ENCODE measurements at regions not wholly inside any gene's neighbourhood (a gene's known extent, or its start where the extent isn't known, plus 50 kb on each side); places are given as distances from the start of the nearest gene placed in this dataset.

DNA sequence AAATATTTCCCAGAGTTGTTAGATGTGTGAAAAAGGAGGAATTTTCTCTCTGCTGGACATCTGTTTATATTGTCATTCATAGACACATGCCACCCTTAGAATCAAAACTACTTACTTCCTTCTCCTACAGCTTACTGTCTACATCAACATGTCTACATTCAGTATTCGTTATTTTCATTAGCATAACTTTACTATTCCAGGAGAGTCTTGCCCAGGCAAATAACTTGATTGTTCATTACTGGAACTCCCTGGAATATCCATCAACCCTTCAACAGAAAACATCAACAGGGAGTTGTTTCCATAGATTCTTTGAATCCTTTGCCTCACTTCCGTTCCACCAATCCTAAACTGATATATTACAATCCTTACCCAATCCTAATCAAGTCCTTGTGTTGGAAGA is 457.5 kb upstream of the ZNF608 start:
- no peak for DNase-seq (ENCODE audit: low spot score)

DNA sequence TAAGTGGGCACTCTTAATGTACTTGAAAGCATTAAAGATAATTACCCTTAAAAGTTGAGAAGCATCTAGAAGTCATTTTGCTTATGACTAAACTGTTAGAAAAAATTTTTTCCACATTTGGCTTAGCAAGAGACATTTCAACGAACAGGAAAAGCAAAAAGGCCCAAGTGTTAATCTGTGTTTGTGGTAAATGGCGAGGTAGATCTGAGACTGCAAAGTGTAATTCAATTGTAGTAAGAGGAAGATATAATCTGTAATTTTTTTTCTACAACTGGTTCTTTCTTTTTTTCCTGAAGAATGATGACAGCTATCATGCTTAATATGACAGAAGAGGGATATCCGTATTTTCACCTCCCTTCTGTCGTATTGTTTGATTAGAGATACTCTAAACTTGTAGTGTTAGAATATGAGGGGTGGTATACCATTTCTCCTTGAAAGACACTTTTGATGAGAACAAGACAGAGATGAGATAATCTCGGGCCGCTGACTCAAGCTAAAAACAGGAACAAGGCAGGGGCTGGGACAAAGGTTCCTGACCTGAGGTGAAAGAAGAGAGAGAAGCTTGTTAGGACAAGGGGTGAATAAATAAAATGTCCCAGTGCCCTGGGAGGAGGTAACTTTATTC is 459.3 kb upstream of the ZNF608 start:
- DNase-seq (ENCODE audit: low spot score) = no peak

DNA sequence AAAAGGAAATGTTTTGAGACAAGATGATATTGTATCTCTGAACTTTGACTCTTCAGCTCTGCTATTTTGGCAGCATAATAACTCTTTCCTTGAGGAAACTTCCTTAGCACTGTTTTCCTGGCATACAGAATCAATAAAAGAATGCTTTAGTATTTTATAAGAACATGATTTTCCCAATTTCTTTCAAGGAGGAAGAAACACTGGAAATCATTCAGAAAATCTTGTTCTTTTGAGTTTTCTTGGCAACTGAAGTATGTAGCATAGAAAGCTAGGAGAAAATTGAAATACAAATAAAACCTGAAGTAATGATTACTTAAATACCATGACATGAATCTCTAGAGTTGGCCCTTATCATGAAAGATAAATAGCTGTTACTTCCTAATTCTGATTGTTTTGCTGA is 461.4 kb upstream of the ZNF608 start:
- no peak for DNase-seq (ENCODE audit: low spot score)

DNA sequence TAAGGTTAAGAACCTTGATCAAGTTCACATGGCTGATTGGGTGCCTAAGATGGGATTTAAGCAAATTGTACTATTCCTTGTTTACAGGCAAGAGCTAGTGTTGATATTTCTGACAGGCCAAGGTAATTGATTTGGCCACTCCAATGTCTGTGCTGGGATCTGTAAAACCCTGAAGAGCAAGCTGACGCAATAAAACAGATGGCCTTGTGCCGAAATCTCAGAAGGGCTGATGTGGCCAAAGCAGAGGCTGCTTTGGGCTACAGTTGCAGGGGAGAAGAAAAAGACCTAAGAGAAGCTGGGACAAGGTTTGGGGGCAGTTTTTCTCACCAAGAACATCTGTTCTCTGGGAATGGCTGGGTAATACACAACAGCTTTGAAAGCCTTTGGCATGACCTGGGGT is 463.2 kb upstream of the ZNF608 start:
- no peak for DNase-seq (ENCODE audit: low spot score)

DNA sequence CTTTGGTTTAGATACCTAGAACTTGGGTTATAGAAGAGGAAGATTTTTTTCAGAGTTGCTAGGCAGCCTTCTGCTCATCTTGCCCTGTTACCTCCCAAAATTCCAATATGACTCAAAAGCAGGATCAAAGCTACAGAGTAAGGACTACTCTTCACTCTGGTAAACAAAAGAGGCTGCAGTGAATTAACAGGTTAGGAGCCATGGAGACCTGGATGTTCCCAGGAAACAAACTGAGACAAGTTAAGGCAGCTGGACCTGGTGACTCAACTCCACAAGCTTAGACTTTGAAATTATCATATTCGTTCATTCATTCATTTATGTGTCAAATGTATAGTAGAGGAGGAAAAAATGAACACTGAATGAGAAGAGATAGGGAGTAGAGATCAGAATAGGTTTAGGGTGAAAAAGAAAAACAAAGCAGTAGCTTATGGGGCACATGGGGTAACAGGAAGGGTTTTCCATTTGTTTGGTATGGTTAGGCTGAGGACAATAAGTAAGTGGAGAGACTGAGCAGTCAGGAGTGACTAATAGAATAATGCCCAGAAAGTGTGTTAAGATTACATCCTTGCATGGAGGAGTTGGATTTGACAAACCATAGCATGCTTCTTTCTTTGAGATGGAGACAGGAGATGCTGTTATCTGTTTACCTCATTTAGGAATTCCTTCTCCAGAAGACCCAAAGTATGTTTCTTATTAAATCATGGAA is 464.0 kb upstream of the ZNF608 start:
- DNase-seq (ENCODE audit: low spot score) = no peak

DNA sequence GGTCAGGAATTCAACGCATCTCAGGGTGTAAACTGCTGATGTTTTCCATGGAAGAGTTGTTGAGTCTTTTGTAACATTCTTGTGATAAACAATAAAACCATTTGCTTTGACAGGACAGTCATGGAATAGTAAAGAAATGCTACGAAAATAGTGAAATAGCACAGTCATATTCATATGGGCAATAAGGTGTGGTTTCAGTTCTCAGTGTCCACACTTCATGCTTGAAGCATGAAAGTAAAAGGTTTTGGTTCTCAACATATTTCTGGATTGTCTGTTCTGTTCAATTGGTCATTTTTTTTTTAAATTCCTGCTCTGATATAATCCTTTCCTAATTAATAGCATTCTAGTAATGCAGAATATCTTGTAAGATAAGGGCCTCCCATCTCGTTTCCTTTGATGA is 467.6 kb upstream of the ZNF608 start:
- DNase-seq (ENCODE audit: low spot score) = no peak

DNA sequence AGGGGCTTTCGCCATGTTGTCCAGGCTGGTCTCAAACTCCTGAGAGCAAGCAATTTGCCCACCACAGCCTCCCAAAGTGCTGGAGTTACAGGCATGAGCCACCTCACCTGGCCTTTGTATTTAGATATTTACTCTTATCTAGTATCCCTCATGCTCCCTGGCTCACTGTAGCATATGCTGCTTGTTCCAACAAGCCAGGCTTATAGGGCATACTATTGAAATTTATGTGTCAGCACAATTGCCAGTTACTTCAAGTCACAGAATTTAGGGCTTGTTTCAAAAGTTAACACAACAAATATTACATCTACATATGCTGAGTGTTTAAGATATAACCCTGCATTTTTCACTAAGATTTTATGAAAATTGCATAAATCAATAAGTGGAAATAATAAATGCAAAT is 469.2 kb upstream of the ZNF608 start:
- no peak for DNase-seq (ENCODE audit: low spot score)

DNA sequence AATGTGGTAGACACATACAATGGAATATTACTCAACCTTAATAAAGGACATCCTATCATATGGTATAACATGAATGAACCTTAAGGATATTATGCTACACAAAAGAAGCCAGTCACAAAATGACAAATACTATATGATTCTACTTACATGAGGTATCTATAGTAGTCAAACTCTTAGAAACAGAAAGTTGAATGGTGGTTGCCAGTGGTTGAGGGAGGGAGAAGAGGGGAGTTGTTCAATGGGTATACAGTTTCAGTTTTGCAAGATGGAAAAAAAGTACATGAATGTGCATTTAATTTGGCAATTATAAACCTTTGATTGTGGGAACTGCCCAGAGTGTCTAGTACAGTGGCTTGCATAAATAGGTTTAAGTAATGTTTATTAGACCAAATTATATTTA is 473.3 kb upstream of the ZNF608 start:
- no peak for DNase-seq (ENCODE audit: low spot score)

DNA sequence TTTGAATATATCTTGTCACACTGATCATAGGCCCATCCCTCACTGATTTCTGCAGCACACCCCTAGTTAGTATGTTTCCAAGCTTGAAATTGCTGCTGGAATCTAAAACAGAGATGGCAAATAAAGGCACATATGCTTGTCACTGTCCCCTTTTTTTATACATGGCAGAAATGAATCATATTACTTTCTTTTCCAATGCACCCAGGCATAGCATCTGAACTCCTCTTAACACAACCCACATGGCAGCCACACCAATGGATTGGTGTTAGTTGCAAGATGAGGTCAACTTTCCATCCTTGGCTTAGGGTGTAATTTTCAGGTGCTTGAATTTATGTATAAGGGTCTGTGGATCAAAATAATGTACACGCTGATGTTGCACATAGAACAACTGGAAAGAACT is 473.8 kb upstream of the ZNF608 start:
- no peak for DNase-seq (ENCODE audit: low spot score)

DNA sequence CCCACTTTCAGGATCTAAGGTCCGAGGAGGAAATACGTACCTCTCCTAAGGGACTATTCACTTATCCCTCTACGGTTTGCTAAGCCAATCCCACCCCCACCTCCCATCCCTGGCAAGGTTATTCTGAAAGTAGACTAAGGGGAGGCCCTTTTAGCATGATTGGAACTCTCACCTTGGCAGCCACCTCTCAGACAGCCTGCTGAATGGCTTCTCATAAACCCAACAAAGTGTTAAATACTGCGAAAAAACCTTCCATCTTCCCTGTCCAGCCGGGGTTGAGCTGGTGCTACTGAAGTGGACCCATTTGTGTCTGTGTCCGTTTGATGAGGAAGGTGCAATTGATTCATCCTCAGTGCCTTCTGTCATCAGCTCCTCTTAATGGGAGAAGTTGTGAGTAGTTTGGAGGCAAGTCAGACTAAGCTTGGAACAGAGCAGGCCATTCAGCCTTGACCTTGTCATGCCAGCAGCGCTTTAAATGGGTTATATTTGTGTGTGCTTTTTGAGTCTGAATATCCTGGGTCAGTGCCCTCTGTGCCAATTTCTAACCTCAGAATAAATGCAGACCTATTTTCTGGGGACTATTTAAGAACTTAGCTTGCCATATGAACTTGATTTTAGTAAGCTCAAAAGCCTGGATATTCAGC is 476.3 kb upstream of the ZNF608 start:
- DNase-seq (ENCODE audit: low spot score) = no peak

DNA sequence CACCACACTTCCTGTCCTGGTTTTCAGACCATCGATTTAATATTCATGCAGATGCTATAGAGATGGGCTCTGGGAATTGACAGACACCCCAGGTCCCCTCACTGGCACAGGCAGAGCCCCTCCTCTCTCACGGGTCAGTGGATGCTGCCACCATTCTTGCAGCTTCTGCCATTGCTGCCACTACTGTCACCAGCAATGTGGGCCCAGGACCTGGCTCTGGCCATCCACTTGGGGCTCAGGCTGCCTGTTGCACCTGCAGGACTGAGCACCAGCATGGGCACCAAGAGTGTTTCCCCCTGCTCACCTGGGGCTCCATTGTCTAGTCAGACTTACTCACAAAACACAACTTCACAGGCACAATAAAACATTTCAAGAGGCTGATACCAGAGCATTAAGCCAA is 479.0 kb upstream of the ZNF608 start:
- DNase-seq (ENCODE audit: low spot score) = no peak

DNA sequence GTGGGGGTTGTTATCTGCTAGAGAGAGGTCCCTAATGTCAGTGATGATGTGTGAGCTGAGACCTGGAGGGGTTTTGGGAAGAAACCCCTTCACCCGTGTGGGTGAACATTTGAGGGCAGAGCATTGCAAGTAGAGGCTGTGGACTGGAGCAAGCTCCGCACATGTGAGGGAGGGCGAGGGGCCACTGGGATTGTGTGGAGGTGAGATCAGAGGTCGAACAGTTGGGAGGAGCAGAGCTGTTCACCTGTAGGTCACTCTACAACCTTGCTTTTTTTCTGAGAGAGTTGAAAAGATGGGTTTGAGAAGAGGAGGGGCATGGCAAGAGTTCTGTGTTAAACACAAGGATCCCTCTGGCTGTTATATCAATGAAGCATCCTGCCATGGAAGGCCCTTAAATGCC is 480.4 kb upstream of the ZNF608 start:
- no peak for DNase-seq (ENCODE audit: low spot score)

DNA sequence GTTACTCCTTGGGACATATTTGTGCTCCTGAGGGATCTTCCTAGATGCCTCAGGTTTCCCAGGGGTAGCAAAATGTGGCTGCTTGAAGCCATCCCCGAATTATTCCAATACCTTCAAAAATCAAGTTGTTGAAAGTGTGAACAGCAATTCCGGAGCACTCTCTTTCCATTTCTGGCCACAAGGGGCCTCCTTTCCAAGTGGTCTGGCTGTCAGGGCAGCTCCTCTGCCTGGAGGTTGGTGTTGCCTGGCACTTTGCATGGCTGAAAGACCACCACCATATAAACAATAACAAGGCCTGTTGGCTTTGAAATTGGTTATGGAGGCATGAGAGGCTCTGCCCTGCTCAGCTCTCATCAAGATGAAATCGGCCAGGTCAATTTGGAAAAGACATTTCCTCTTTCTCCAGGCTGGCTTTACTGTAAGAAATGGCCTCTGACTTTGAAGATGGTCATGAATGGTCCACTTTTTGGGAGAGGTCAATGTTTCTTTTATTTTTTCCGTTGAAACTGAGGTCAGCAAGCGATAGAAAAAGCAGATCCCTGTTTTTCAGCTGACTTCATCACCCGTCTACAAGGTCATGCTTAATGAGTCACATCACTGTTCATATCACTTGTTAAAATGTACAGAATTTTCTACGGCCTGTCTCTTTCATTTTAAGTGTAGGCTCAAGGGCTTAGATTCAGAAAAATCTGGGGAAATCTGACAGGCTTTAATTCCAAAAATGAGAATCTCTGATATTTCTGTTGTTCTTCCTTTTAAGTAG is 481.1 kb upstream of the ZNF608 start:
- peak; percentile 25 for DNase-seq (ENCODE audit: low spot score)

DNA sequence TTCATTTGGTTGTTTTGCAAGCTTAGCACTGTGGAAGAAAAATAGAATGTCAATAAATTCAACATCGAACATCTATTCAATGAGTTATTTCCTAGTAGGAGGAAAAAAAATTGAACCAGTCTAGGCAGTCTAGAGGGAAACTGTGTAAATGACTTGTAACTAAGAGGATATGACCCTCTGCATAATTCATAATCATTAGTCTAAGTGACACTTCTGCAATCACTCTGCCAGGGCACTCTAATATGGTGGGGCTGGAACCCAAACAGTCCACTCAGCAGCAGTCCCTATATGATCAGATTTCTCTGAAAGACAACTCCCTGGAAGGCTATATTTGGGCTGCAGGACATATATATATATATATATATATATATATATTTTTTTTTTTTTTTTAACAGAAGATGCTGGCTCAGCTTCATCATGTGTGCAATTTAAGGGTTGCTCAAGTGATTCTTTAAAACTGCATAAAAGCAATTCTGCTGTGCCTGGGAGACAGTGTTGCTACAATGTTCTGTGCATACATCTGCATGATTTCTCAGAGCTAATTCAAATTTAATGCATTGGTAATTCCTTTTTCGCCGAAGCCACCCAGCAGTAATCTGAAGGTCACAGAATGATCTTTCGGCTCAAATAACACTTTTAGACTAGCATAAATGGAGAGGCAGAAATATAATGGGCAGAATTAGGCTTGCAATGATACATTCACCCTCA is 482.1 kb upstream of the ZNF608 start:
- no peak for DNase-seq (ENCODE audit: low spot score)

DNA sequence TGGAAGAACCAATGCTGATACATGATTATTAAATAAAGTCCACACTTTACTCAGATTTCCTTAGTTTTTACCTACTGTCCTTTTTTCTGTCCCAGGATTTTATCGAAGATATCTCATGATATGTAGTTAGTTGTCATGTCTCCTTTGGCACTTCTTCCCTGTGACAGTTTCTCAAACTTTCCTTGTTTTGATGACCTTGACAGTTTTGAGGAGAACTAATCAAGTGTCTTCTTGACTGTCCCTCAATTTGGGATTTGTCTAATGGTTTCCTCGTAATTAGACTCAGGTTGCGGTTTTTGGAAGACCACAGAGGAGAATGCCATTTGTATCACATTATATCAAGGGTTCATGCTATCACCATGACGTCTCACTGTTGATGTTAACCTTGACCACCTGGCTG is 483.1 kb upstream of the ZNF608 start:
- no peak for DNase-seq (ENCODE audit: low spot score)

DNA sequence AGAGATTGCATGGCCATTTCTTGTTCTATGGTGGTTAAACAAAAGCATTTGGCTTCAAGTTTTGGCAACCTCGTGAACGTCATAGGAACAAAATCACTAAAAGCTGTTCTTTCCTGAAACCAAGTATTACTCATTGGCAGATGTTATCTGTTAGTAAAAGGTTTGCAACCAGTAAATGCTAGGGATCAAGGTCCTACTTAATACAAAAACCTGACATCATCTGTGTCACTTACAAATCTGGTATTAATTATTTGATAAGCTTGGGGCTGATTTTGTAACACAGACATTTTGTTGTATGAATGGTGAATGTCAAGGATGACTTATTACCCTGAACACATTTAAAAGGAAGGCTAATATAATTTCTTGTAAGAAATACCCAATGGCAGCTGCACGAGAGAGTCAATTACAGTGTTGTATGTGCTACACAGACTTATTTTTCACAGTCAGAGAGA is 486.4 kb upstream of the ZNF608 start:
- no peak for DNase-seq (ENCODE audit: low spot score)

DNA sequence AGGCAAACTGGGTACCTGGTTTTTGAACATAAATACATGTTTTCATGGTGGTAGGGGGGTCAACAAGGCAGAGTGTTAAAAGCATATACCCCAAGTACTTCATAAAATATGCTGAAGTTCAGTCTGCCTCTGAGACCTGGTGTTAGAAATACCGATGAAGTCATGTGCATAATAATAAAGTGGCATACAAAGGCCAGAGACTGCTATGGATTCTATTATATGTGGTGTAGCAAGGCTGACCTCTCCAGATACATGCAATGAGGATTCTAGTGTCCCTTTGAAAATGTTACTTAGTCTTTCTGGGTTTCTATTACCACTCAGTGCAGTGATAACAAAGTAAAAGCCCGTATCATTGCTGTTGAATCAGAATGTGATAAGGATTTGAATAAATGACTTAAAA is 487.5 kb upstream of the ZNF608 start:
- DNase-seq (ENCODE audit: low spot score) = no peak

DNA sequence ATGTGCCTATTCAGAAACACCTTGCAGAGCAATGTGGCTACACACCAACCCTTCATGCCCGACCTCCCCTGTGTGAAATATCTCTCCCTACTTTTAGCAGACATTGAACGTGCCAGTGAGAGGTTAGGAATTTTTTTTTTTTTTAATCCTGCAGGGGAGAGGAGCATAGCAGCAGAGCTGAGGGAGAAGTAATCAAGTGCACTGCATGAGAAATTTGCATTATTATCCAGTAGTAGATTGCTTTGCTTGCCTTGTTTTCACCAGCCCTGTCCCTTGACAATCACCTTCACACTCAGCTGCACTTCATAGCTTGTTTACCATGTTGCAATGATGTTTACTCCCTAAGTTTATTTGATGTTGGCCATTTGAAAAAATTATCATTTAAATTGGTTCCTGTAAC is 489.6 kb upstream of the ZNF608 start:
- DNase-seq (ENCODE audit: low spot score) = no peak

DNA sequence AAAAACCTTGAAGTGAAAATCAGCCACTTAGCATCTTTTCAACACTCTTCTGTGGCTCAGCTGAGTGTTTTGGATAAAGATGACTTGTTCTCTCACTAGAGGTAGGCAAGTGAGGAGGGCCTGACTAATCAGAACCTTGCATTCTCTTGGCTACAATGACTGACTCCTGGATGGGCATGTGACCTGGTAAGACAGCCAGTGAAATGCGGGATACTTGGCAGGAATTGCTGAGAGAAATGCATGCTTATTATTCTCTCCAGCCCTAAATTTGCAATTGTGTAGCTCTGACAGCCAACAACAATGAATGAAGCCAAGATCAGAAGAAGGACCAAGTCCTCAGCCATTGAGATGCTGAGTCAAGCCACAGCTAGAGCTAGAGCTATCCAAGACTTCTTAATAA is 490.5 kb upstream of the ZNF608 start:
- no peak for DNase-seq (ENCODE audit: low spot score)

DNA sequence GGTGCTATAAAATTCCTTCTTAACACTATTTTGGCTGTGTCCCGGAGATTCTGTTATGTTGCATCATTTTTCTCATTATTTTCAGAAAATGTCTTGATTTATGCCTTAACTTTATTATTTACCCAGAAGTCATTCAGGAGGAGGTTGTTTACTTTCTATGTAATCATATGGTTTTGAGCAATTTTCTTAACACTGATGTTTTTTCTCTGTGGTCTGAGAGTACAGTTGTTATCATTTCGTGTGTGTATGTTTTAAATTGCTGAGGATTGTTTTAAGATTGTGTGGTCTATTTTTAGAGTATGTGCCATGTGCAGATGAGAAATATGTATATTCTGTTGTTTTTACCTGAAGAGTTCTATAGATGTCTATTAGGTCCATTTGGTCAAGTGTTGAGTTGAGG is 498.1 kb upstream of the ZNF608 start:
- peak; percentile 14 for DNase-seq (ENCODE audit: low spot score)

DNA sequence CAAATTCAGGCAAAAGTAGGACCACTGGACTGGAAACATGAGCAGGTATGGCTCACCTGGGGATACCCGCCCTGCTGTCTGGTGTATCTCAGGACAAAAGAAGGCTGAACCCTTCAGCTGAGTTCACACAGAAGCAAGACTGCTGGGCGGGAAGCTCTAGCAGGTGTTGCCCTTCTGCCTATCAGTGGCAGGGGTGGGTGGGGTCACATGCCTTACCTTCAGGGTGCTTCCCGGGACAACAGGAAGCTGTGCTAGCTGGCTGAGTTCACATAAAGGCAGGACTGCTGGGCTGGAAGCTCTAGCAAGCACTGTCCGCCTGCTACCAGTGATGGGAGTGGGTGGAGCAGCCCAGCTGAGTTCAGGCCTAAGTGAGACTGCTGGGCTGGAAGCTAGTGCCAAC is 498.8 kb upstream of the ZNF608 start:
- DNase-seq (ENCODE audit: low spot score) = no peak

DNA sequence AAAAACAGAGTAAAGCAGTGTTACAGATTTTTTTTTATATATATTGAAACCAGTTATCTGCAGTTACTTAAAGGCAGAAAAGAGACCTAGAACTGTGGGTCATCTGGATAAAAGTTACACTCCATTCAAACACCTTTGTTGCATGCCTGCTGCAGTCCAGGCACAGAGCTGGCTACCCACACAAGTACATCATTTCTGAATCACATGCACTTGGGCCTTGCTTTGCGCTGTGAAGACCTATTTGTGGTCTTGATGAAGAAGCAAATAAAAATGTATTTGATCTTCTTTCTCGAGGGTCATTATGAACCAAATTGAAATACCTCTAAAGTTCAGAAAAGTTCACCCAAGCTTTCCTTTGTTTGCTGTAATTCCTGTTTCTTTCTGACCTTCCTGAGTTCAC is 503.0 kb upstream of the ZNF608 start:
- no peak for DNase-seq (ENCODE audit: low spot score)

Data from H4 (cell line).